ENCODE measurements at regions not wholly inside any gene's neighbourhood (a gene's known extent, or its start where the extent isn't known, plus 50 kb on each side); places are given as distances from the start of the nearest gene placed in this dataset.
"Not testable (repeated sequence)": the region's sequence is repeated elsewhere in the genome, so short reads cannot be mapped to it uniquely, and the experiment has no call there.

DNA sequence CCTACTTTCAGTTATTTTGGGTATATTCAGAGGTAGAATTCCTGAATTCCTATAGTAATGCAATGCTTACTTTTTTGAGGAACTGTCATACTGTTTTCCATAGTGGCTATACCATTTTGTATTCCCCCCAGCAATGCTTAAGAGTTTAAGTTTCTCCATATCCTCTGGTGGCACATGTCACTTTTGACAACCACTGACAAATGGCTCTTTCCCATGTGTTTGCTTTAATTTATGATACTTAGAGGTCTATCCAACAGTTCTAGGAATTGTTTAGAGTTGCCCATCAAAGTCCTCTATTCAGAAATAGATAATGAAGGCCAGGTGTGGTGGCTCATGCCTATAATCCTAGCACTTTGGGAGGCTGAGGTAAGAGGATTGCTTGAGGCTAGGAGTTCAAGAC lies 128.9 kb upstream of the CFAP20DC start:
- H3K4me3 ChIP-seq: no peak overlapping the region
- DNase-seq (ENCODE audit: low spot score): no peak
- TF ChIP-seq, protein P1, sequence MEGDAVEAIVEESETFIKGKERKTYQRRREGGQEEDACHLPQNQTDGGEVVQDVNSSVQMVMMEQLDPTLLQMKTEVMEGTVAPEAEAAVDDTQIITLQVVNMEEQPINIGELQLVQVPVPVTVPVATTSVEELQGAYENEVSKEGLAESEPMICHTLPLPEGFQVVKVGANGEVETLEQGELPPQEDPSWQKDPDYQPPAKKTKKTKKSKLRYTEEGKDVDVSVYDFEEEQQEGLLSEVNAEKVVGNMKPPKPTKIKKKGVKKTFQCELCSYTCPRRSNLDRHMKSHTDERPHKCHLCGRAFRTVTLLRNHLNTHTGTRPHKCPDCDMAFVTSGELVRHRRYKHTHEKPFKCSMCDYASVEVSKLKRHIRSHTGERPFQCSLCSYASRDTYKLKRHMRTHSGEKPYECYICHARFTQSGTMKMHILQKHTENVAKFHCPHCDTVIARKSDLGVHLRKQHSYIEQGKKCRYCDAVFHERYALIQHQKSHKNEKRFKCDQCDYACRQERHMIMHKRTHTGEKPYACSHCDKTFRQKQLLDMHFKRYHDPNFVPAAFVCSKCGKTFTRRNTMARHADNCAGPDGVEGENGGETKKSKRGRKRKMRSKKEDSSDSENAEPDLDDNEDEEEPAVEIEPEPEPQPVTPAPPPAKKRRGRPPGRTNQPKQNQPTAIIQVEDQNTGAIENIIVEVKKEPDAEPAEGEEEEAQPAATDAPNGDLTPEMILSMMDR (IDR thresholded peaks at IDR 0.05): no peak
- no peak overlapping the region for H3K27ac ChIP-seq

DNA sequence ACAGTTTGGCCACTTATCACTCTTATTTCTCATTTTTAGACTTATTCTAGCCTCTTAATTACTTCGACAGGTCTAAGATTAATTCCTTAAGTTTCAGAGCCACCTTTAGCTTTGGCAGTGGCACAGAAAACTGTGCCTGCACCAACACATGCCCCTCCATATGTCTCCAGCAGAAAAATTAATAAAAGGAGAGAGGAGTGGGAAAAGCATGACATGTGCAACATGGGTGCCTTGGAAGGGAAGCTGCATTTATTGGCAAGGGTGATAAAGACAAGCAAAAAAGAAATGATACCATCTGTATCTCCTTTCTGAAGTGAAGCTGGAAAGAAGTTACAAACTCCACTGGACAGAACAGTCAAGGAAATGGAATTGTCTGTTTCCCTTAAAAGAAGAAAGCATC lies 121.7 kb upstream of the CFAP20DC start:
- Histone ChIP-seq H3K27ac (no peak overlapping the region), H3K4me3 (no peak overlapping the region)
- TF ChIP-seq, protein P1 (IDR thresholded peaks at IDR 0.05): no peak
- DNase-seq (ENCODE audit: low spot score): no peak

DNA sequence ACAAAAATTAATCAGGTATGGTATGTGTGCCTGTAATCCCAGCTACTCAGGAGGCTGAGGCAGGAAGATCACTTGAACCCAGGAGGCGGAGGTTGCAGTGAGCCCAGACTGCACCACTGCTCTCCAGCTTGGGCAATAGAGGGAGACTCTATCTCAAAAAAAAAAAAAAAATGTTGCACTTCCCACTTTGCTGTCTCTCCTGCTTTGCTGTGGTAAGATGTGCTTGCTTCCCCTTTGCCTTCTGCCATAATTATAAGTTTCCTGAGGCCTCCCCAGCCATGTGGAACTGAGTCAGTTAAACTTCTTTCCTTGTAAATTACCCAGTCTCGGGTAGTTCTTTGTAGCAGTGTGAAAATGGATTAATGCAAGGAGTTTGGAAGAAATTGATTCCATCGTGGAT lies 120.3 kb upstream of the CFAP20DC start:
- DNase-seq (ENCODE audit: low spot score); H3K4me3 ChIP-seq: not testable (repeated sequence)

DNA sequence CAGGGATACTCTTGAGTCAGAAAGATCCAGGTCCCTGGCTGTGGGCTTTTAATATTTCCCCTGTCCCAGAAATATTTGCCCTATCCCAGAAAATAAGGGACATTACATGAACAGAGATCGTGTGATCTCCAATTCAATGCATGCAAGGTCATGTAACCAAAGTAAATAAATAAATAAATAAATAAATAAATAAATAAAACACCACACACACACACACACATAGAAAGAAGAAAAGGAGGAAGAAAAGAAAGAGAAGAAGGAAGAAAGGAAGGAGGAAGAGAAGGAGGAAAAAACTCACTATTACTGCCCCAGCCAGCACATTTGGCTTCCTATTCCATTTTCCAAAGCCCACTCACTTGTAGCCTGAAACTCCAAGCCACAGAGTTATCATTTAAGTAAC lies 117.9 kb upstream of the CFAP20DC start:
- Histone ChIP-seq H3K27ac (no peak overlapping the region), H3K4me3 (no peak overlapping the region)
- TF ChIP-seq, protein P1 (IDR thresholded peaks at IDR 0.05): no peak
- no peak for DNase-seq (ENCODE audit: low spot score)

More for the DNA sequence above, 120.3 kb upstream of the CFAP20DC start:
- not testable (repeated sequence) for H3K27ac ChIP-seq

DNA sequence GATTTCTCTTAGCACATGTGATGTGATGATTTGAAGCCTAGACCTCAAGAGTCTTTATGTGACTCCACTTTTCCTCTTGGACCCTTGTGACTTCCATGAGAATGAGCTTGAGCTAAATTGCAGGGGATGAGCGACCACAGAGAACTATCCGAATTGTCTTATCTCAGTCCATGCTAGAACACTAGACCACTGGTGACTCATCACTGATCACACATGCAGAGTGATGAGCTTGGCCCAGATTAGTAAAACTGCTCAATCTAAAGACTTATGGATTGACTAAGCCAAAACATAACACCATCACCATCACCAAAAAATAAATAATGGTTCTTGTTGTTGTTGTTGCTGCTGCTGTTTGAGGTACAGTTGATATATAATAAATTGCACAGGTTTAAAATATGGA lies 114.1 kb upstream of the CFAP20DC start:
- DNase-seq (ENCODE audit: low spot score): no peak
- TF ChIP-seq, protein P1 (IDR thresholded peaks at IDR 0.05): no peak

DNA sequence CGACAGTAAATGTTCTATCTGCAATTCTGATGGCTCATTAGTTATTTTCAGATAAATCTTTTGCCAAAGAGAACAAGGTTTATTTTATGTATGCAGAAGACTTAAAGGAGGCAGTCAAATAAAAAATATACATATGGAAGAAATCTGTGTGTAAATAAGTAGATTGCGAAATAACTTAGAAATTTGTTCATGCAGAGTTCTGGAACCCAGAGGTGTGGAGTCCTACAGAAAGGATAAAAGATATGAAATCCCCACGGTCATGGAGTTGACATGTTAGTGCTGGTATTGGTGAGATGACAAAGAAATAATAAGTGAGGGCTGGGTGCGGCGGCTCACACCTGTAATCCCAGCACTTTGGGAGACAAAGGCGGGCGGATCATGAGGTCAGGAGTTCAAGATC lies 111.2 kb upstream of the CFAP20DC start:
- H3K27ac ChIP-seq: no peak overlapping the region
- TF ChIP-seq, protein P1 (IDR thresholded peaks at IDR 0.05): no peak
- DNase-seq (ENCODE audit: low spot score): no peak

More for the DNA sequence above, 114.1 kb upstream of the CFAP20DC start:
- H3K27ac ChIP-seq: no peak overlapping the region
- H3K4me3 ChIP-seq: no peak overlapping the region

DNA sequence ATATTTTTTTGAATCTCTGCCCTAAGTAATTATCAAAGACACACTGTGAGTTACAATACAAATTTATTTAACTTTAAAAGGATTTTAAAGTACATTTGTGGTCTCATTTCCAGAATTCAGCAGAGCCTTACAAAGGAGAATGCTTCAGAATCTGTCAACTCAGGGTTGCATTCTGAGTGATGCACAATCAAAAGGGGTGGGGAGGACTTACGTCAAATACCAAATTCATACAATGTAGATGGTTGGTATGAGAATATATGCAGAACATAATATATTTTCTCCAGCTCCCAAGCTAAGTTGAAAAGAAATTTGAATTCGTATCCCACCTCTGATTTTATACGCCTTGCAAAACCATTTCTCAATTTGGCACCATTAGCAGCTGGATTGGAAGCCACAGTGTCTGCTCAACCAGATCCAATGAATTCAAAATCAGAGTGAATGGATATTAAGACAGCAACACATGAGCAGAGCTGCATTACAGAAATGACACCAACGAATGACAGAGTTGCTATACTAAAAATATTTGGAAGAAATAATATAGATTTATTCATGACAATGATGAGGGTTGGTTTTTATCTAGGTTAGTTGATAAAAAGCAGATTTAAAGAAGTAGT lies 110.4 kb upstream of the CFAP20DC start:
- Histone ChIP-seq H3K4me3 (no peak overlapping the region), H3K27ac (no peak overlapping the region)
- TF ChIP-seq, protein P1 (IDR thresholded peaks at IDR 0.05): no peak
- no peak for DNase-seq (ENCODE audit: low spot score)

More for the DNA sequence above, 111.2 kb upstream of the CFAP20DC start:
- H3K4me3 ChIP-seq: no peak overlapping the region
